BE2C (cell line): ENCODE measurements at regions not wholly inside any gene's neighbourhood (a gene's known extent, or its start where the extent isn't known, plus 50 kb on each side); places are given as distances from the start of the nearest gene placed in this dataset.

Source experiments
- DNase-seq: peaks from one replicate; pipeline ENCODE4 v3.0.0-alpha.2; 2020
- H3K27me3 ChIP-seq: fragments of 250-450 bp; sonication (Bioruptor Pico); 2 replicates; pipeline ENCODE4 v1.5.1; 2020; ENCODE audit warnings: mild to moderate bottlenecking
- H3K36me3 ChIP-seq: fragments of 250-450 bp; sonication (Bioruptor Pico); 2 replicates; pipeline ENCODE4 v1.5.1; 2020; ENCODE audit warnings: mild to moderate bottlenecking
- H3K4me1 ChIP-seq: fragments of 250-450 bp; sonication (Bioruptor Pico); 2 replicates; pipeline ENCODE4 v1.5.1; 2020
- H3K4me3 ChIP-seq: 2 replicates; pipeline ENCODE4 v1.5.1; 2011; ENCODE audit warnings: low read depth, low read length
- H3K9me3 ChIP-seq: fragments of 250-450 bp; sonication (Bioruptor Pico); 2 replicates; pipeline ENCODE4 v1.5.1; 2020
- TF ChIP-seq, protein P1 (sequence below): IDR thresholded peaks from 2 replicates; pipeline ENCODE4 v1.5.1; 2012; ENCODE audit warnings: mild to moderate bottlenecking, low read depth, low read length

DNA sequence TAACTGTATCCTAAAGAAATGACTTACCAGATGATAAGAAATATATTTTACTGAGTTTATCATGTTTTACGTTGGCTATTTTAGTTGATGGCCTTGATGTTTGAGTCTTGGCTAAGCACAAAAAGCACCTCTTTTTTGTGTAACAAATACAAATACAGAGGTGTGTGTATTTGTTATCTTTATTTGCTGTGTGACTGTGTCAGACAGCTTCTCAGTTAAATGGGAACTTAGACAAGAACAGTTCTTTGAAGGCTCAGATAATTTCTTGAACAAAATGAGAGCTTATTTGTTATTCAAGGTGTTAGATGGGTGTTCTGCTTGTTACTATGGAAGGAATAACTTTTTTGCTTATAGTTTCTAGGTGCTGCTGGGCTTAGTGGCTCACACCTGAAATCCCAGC, 95.4 kb downstream of the RPS12 start:
- Histone ChIP-seq H3K4me1 (no peaks in the 10 kb centered on the region), H3K27me3 (no peaks in the 10 kb centered on the region), H3K36me3 (no peaks in the 10 kb centered on the region), H3K4me3 (no peak overlapping the region), H3K9me3 (no peaks in the 10 kb centered on the region)
- DNase-seq = no peak
- TF ChIP-seq, protein P1, sequence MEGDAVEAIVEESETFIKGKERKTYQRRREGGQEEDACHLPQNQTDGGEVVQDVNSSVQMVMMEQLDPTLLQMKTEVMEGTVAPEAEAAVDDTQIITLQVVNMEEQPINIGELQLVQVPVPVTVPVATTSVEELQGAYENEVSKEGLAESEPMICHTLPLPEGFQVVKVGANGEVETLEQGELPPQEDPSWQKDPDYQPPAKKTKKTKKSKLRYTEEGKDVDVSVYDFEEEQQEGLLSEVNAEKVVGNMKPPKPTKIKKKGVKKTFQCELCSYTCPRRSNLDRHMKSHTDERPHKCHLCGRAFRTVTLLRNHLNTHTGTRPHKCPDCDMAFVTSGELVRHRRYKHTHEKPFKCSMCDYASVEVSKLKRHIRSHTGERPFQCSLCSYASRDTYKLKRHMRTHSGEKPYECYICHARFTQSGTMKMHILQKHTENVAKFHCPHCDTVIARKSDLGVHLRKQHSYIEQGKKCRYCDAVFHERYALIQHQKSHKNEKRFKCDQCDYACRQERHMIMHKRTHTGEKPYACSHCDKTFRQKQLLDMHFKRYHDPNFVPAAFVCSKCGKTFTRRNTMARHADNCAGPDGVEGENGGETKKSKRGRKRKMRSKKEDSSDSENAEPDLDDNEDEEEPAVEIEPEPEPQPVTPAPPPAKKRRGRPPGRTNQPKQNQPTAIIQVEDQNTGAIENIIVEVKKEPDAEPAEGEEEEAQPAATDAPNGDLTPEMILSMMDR = no peak

DNA sequence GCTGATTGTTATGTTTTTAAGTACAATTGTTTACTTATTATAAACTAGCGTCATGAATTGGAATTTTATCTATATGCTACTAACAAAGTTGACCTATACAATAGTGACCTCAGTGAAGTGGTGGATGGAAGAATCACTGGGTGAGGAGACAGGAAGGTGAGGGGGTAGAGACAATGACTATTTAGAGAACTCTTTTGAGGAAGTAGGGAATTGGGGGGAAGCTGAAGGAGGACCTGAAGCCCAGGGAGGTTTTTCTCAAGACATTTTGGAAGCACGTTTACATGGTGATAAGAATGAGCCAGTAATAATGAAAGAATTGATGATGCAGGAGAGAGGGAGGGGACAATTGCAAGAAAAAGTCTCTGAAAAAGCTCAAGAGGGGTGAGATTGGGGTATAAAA, 96.4 kb downstream of the RPS12 start:
- H3K4me3 ChIP-seq = no peak overlapping the region
- no peaks in the 10 kb centered on the region for H3K27me3 ChIP-seq
- no peaks in the 10 kb centered on the region for H3K4me1 ChIP-seq
- TF ChIP-seq, protein P1 = no peak
- H3K9me3 ChIP-seq = no peaks in the 10 kb centered on the region
- no peak for DNase-seq
- no peaks in the 10 kb centered on the region for H3K36me3 ChIP-seq

DNA sequence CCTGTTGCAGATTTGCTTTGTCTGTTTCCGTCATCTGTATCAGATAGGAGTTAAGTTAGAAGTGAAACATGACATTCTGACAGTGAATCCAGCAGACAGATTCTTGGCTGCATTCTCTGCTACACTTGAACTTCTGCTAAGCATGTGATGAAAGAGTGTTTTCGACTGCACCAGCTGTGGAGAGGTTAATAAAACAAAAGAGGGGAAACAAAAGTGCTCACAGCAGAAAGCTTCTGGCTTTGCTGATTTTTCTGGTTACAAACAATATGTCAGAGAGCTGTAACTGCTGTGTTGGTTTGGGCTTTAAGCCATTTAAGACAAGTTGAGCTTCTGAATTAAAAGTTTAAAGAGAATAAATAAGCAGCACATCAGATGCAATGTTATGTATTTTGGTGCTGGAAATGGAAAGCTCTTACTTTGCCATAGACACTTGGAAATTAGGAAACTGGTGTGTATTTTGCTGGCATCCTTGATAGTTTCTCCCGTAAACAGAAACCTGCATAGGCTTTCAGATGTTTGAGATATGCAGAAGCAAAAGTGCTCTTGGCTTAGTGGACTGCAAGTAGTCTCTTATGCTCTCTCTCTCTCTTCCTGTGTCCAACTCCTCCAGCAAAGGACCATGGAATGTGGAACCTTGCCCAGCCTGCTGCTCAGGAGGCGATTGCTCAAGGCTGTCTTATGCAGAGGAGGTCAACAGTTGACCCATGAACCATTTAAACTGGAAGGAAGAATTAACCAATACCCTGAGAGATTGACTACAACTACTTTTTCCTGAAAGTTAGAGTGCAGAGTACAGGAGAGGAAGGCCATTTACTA, 104.9 kb downstream of the RPS12 start:
- TF ChIP-seq, protein P1 = no peak
- H3K4me1 ChIP-seq = peaks cover 7% of the 10 kb centered on the region; the same call in 1 of the 2 replicates
- no peak overlapping the region for H3K4me3 ChIP-seq
- no peaks in the 10 kb centered on the region for H3K9me3 ChIP-seq
- no peaks in the 10 kb centered on the region for H3K36me3 ChIP-seq
- H3K27me3 ChIP-seq = no peaks in the 10 kb centered on the region
- no peak for DNase-seq

DNA sequence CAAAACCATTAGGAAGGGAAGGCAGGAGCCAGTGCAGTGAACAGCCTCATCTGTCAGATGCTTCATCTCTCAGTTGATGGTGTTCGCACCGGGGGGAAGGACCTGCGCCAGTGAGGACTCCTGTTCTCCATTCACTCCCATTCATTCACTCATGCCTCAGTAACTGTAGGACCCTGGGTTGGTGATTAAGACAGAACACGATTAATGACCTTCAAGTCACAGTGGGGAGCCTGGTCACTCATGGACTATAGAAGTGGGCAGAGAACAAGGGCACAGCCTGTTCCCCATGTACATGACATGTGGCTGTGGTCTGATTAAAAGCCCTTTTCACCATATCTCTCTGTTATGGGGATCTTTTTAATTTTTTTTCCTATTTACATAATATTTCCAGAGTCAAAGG, 113.3 kb downstream of the RPS12 start:
- DNase-seq = no peak
- TF ChIP-seq, protein P1 = no peak
- no peak overlapping the region for H3K4me3 ChIP-seq
- no peaks in the 10 kb centered on the region for H3K4me1 ChIP-seq
- H3K36me3 ChIP-seq = no peaks in the 10 kb centered on the region
- H3K9me3 ChIP-seq = no peaks in the 10 kb centered on the region
- no peaks in the 10 kb centered on the region for H3K27me3 ChIP-seq

DNA sequence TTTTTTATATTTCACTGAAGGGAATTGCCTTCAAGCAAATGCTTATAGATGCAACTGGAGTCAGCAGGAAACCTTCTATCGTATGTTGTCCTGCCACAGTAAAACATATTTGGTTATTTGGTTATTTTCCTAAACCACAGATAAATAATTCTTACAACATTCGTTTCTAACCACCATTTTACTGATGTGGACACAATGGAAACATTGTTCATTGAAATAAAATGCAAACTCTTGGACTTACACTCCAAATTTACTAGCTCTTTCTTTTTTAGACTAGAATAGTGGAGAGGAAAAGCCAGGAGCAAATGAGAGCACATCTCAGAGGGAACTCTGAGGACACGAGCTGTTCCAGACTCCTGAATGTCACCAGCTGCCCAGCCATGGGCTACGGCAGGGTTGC, 114.8 kb downstream of the RPS12 start:
- Histone ChIP-seq H3K36me3 (no peaks in the 10 kb centered on the region), H3K27me3 (no peaks in the 10 kb centered on the region), H3K9me3 (no peaks in the 10 kb centered on the region), H3K4me1 (no peaks in the 10 kb centered on the region), H3K4me3 (no peak overlapping the region)
- TF ChIP-seq, protein P1 = no peak
- no peak for DNase-seq

DNA sequence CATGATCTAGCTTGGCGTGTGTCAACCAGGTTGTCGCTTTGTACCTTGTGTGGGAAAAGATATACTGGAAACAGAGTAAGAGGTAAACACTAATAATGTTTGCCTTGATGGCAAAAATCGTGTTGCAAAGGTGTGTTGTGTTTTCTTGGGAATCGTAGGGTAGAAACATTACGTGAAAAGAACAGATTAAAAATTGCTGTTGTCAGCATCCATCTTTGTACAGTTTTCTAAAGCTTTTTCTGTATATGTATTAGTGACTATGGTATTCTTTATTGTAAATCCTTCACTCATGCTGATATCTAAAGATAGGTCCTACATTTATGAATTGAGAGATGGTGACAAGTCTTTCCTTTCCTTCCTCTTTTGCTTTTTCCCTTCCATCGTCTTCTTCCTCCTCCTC, 116.9 kb downstream of the RPS12 start:
- Histone ChIP-seq H3K27me3 (no peaks in the 10 kb centered on the region), H3K36me3 (no peaks in the 10 kb centered on the region), H3K4me1 (no peaks in the 10 kb centered on the region), H3K9me3 (no peaks in the 10 kb centered on the region), H3K4me3 (no peak overlapping the region)
- DNase-seq = no peak
- TF ChIP-seq, protein P1 = no peak
